Spleen (tissue), 7 donors: ENCODE measurements at regions not wholly inside any gene's neighbourhood (a gene's known extent, or its start where the extent isn't known, plus 50 kb on each side); places are given as distances from the start of the nearest gene placed in this dataset.

Source experiments
- CTCF ChIP-seq, 11 experiments: fragments of 200-600 bp in 7 of 11; fragments of 450-650 bp in 4 of 11; sonication (generic) in 4 of 11; IDR thresholded peaks in 8 of 11; conservative IDR thresholded peaks in 3 of 11; 1 replicate in 7 of 11; 2 replicates in 4 of 11; pipeline versions ENCODE4 v1.4.0 to v1.8.0; 2016 to 2021; ENCODE audit warnings: antibody characterized with exemption in 11 of 11, inconsistent platforms in 4 of 11, mild to moderate bottlenecking in 1 of 11
- POLR2A ChIP-seq, 3 donors: fragments of 450-650 bp; IDR thresholded peaks; one replicate each; pipeline ENCODE4 v1.5.1; 2017; ENCODE audit warnings: antibody characterized with exemption in 3 of 3, mild to moderate bottlenecking in 1 of 3
- POLR2AphosphoS5 ChIP-seq, 3 donors: sonication (generic); formaldehyde crosslinking; IDR thresholded peaks; one replicate each; pipeline ENCODE4 v1.5.1; 2017; ENCODE audit warnings: antibody characterized with exemption in 3 of 3
- donor health status: DM: no; HTN: no; CAD: no; lungs with moderate emphysema.
- donor health status: DM: no; HTN: no; CAD: no.
- donor health status: DM: no; HTN: no; CAD: no.

- TF ChIP-seq POLR2AphosphoS5 (IDR thresholded peaks at IDR 0.05) (no peak), POLR2A (IDR thresholded peaks at IDR 0.05) (no peak), CTCF (IDR thresholded peaks at IDR 0.05 in 8 of 11, conservative IDR thresholded peaks at IDR 0.05 in 3 of 11) (no peak)
These were observed 130.1 kb downstream of the P2RY1 start for GRCh38 chr3:152964911-152965609.
